Inferior parietal cortex (tissue), 1 donor: ENCODE measurements at regions not wholly inside any gene's neighbourhood (a gene's known extent, or its start where the extent isn't known, plus 50 kb on each side); places are given as distances from the start of the nearest gene placed in this dataset.
"Not testable (repeated sequence)": the region's sequence is repeated elsewhere in the genome, so short reads cannot be mapped to it uniquely, and the experiment has no call there.

Source experiments
- DNase-seq: peaks from one replicate; pipeline ENCODE4 v3.0.0-alpha.2; 2016; ENCODE audit errors: extremely low spot score

DNA sequence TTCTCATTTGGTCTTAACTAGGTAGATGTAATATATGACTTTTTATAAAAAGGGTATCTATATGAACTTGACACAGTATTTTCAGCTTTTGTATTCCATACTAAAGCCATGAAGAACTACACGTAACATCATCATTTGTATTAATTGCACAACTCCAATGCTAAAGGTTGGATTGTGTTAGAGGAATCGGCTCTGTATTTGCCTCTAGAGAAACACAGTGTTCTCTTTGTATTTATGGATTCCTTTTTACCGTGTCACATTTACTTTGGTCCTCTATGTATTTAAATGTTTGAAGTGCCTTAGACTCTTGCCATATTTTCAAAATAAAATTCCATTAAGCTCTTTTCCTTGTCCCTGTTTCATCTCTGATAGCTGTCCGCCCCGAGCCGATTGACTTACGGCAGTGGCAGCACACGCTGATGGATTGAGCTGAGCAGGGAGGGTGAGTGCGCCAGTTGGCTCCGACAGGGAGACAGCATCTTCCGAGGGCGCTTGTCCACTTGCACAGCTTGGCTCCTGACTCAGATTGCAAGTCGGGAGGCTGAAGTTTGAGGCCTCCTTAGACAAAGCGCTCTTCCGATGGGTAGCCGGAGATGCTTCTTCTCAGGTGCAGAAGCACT, 95.6 kb upstream of the DMRT1 start:
- no peak for DNase-seq

DNA sequence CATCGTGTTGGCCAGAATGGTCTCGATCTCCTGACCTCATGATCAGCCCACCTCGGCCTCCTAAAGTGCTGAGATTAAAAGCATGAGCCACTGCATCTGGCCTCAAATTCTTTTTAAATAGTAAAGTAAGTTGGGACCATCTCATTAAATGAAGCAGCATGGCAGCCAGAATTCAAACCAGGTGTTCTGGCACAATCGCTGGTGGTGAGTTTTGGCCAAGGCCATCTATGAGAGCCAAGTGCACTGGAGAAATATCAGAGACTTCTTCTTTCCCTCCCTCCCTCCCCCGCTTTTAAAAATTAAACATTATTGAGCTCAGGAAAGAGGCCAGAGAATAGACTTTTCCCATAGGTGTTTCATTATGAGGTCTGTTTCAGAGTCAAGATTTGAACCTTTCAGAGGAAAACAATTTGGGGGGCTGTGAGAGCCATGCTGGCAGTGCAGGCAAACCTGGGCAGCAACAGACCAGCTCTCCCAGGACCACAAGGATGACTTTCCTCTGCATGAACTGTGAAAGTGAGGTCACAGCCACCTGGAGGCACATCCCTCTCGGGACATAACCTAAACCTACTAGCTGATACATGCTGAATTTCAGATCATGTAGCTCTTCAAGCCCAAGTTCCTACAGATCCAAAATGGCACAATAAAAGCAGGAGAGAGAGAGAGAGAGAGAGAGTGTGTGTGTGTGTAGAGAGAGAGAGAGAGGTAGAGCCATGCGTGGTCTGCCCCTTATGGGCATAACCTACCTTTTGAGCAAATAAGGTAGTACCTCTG, 94.6 kb upstream of the DMRT1 start:
- no peak for DNase-seq

DNA sequence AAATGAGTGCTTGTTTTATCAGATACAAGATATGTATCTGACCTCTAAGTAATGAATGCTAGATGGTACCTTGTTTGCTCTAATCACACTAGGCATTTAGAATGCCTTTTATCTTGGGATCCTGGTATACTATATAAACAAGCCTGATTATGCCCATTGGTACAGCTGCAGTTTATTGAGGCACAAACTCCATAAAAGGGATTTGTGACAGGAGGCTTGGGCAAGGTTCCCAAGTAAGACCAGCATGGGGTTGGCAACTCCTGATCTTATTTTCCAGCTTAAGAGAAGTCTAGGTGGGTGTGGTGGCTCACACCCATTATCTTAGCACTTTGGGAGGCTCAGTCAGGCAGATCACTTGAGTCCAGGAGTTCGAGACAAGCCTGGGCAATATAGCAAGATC, 93.9 kb upstream of the DMRT1 start:
- DNase-seq: no peak

DNA sequence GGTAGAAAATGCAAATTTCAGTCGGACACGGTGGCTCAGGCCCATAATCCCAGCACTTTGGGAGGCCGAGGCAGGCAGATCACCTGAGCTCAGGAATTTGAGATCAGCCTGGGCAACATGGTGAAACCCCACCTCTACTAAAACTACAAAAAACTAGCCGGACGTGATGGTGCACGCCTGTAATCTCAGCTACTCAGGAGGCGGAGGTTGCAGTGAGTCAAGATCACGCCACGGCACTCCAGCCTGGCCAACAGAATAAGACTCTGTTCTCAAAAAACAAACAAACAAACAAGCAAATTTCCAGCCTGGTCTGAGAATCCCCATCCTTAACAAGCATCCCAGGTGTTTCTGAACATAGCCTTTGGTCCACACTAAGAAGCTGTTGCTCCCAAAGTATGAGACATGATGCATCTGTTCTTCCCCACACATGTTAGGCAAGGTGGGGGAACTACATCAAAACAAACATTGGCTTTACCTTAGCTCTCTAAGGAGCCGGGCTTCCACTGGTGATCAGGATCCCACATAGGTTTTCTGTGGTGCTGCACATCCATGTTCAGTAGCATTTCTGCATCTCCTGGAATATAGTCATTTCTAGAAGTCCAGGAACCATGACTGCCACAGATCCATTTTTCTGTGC, 92.5 kb upstream of the DMRT1 start:
- no peak for DNase-seq

DNA sequence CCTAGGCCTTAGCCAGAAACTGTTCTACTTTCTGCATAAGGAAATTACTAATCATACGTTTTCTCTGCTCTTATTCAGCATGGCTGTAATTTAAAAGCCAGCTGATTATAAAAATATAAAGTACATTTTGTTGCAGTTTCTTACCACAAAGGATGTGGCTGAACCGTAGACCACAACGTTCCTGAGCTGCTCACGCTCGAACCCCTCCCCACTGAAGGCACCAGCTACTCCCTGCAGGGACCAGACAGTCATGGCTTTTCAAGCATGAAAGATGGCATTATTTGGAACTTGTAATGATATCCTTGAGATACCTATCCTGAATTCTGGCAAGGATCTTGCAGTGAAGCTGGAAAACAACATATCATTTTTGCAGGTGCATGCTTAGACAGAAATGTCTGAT, 91.8 kb upstream of the DMRT1 start:
- no peak for DNase-seq

DNA sequence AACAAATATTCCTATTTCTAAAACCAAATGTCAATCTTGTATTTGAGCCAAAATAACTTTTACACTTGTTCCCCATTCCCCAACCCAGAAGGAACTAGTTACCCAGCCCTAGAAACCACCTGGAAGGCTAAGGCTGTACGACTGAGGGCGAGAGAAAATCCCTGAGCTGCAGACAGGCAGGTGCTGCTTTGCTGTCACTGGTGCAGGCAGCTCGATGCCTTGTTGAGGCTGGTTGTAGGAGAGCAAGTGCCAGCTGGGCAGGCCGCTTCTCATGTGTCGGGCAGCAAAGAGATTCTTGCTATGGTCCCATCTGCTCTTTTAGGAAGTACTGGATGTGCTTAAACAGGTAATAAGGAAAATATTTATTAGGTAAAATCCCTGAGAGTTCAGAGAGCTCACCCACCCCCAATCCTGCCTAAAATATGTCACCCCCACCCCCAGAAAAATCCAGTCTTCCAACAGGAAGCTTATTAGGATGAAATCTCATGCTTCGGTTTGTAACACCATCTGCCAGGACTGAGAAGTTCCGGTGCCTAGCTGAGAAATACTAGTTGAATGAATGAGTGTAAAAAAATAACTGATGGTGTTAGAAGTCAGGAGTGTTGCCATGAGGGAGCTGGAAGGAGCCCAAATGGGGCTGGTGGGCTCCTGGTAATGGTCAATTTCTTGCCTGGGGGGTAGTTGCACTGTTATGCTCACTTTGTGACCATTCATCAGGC, 91.1 kb upstream of the DMRT1 start:
- DNase-seq: no peak

DNA sequence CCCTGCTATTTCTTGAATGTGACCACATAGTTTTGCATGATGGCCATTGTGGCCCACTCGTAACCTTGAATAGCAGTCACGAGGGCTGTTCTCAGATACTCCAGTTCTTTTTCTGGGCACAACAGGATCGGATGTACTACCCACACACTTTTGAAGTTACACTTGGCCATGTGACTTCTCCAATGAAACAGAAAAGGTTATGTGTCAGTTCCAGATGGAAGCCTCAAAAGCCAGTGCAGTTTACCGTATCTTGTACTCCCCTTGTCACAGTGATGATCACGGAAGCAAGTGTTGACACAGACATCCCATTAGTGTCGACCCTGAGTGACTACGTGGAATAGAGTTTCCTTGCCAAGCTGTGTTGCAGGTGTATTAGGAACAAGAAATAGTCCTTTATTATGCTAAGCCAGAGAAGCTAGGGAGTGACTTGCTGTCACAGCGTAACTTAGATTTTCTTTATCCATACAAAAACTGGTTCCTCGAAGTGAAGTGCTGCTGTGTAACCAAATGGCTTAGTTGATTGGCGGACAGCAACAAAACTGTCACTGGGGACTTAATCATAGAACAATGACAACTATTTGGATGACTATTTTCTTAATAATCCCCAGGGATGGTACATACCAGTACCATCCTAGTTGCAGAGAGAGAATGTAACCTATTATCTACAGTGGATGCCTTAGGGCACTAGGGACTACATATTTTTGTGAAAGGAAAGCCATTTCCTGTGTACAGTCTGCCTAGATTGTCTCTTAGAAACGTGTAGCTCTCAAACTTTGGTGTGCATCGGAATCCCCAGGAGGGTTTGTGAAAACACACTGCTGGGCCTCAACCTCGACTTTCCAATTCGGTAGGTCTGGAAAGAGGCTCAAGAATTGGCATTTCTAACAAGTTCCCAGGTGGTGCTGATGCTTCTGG, 90.1 kb upstream of the DMRT1 start:
- DNase-seq: no peak

DNA sequence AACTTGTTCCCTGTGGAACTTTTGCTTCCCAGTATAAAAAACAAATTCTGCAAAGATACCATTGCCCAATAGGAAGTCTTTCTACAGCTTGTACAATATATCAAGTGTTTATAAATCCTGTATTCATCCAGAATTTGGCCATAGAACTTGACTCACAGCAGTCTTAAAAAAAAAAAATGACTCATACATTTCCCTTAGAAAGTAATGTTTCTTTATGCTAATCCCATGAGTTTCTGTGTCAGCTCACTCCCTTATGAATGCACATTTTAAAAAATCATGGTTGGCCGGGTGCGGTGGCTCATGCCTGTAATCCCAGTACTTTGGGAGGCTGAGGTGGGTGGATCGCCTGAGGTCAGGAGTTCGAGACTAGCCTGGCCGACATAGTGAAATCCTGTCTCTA, 89.3 kb upstream of the DMRT1 start:
- no peak for DNase-seq

DNA sequence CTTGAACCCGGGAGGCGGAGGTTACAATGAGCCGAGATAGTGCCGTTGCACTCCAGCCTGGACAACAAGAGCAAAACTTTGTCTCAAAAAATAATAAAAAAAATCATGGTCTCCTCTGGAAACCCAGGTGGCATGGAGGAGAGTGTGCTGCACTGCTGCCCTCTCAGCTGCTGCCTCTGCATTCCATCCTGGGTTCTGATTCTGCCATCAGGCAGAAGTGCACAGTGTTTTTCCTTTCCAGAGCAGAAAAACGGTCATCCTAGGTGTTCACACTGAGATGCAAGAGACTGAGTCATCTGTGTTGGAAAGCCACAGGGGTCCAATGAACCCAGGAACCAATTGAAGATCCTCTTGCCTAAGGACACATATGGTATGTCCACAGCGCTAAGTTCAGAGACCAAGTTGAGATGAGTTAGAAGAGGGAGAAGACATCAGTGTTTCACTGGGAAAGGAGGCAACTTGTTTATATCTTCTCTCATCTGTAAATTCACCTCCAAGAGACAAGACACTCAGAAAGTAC, 88.8 kb upstream of the DMRT1 start:
- DNase-seq: no peak

DNA sequence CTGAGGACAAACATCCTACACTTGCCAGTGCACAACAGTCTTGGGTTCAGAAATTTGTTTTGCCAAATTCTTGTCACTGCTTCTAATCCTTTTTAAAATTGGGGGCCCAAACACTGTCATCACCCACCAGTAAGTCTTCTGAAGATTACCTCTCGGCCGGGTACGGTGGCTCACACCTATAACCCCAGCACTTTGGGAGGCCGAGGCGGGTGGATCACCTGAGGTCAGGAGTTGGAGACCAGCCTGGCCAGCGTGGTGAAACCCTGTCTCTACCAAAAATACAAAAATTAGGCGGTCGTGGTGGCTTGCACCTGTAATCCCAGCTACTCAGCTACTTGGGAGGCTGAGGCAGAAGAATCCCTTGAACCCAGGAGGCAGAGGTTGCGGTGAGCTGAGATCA, 87.8 kb upstream of the DMRT1 start:
- DNase-seq: not testable (repeated sequence)

DNA sequence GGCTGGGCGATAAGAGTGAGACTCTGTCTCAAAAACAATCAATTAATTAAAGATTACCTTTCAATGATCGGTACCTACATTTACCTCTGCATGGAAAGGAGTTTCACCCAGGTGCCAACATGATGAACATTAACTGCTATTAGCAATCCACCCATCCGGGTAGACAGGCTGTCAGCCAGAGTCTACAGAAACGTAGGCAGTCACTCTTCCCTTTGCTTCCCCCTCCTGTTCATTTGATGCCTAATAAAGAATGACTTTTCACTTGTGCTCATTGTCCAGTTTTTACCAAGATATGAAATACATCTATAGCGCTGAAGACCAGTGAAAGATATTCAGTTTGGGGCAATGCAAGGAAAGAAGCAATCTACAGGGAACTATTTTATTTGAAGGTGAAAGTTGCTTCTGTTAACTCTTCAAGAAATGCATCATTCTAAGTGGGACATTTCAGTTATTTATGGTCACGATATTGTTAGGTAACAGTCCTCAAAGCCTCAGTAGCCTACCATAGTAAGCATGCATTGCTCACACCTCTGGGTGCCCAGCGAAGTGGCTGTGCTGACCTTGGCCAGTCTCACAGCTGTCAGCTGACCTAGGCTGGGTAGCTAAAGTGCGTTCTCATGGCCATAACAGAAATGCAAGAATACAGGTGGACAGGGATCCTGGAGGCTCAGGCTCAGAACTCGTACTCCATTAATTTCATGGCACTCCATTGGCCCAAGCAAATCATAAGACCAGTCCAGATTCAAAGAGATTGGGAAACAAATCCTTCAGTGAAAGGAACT, 87.2 kb upstream of the DMRT1 start:
- no peak for DNase-seq

DNA sequence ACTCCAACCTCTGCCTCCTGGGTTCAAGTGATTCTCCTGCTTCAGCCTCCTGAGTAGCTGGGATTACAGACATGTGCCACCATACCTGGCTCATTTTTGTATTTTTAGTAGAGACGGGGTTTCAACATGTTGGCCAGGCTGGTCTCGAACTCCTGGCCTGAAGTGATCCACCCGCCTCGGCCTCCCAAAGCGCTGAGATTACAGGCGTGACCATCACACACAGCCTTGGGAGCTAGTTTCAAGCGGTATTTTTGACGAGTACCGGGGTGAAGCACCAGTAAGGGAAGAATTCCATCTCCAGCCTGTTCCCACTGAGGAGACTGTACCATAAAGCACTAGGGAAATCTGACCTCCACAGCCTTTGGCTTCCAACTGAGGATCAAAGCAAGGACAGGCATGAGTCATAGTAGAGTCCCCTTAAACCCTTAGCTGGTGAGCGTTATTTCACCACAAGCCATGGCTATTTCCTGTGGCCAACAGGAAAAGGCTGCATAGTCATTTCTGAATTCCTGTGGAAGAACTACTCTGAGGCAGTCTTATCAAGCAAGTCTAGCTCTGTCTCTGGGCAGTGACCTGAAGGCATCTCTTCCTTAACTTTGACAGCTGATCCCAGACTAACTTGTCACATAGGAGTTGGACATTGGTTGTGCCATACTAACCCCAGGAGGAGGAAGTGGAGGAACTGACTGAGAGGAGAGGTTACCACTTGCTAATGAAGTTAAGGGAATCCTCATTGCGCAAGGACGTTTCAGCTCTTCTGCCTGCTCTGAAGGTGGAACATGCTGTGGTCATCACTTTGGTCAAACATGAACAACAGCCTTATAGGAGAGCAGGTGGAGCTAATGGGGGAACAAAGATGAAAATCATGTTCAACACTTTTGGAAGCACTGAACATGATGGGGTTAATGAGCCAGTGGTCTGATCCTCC, 85.8 kb upstream of the DMRT1 start:
- DNase-seq: no peak

DNA sequence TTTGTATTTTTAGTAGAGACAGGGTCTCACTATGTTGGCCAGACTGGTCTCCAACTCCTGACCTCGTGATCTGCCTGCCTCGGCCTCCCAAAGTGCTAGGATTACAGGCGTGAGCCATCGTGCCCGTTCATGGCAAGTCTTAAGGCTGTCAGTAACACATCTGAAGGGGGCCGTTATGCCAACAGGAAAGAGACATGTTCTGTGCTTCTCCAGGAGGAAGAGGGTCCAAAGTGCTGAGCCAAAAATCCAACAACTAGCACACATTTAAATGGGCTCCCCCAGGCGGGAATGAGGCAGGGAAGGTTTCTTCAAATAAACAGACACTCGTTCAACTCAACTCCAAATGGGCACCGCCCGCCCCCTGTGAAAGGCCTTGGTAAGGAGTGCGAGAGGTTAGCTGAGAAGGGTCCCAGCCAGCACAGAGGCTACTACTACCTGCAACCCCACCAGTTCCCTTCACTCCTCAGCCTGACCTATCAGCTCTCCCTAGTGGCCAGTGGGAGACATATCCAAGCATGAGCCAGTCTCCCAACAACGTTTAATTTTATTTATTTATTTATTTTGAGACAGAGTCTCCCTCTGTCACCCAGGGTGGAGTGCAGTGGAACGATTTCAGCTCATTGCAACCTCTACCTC, 84.1 kb upstream of the DMRT1 start:
- DNase-seq: no peak

DNA sequence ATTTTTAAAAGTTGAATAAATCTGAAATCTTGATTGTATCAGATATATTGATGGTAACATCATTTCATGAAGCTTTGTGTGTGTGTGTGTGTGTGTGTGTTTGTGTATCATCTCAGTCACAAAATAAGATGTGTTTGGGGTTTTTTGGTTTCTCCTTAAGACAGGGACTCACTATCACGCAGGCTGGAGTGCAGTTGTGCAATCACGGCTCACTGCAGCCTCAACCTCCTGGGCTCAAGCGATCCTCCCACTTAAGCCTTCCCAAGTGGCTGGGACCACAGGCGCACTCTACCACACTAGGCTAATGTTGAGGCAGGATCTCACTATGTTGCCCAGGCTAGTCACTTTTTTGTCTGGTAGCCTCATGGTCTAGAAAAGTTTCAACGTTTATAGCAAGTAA, 83.4 kb upstream of the DMRT1 start:
- no peak for DNase-seq

DNA sequence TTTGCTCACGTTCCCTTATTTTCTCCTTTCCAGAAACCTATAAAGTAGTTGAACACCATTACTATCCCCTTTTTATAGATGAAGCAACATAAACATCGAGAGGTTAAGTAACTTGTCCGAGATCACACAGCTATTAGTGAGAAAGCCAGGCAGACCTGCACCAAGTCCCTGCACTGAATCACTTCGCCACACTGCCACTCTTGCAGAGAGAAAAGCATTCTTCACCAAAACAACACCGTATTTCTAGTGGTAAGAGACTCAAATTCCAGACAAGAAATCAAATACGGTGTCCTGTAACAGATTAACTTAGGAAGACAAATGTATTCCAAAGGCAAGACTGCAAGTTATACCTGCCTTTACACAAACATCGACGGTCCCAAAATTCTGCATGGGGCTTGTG, 82.0 kb upstream of the DMRT1 start:
- no peak for DNase-seq

DNA sequence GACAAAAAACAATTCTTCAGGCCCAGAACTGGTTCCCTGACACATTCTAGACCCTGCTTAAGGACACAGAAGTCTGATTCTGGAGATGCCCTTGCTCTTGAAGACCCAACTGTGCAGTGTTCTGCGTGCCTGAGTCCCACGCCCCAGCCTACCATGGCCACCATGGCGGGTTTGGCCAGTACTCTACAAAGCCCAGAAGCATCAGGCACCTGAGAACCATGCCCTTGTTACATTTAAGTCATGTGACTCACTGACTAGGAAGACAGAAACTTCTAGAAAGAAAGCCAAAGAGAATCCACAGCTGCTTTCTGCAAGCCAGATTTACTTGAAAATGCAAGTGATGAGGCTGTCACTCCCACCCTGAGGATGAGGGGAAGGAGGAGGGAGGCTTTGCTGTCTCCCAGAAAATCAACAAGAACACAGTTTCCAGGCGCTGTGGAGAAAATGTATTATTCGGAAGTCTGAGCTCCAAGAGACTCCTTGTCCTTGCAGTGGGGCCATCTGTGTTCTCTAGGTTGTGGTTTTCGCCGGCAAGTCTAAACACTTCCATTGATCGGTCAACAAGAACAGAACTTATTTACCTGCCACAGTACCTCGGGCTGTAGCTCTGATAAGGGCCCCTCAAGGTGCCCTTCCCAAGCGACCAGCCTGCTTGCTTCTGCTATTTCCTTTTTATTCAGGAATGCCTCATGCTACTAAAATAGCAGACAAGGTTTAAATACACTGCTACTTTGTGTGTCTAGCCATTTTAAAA, 81.3 kb upstream of the DMRT1 start:
- no peak for DNase-seq

DNA sequence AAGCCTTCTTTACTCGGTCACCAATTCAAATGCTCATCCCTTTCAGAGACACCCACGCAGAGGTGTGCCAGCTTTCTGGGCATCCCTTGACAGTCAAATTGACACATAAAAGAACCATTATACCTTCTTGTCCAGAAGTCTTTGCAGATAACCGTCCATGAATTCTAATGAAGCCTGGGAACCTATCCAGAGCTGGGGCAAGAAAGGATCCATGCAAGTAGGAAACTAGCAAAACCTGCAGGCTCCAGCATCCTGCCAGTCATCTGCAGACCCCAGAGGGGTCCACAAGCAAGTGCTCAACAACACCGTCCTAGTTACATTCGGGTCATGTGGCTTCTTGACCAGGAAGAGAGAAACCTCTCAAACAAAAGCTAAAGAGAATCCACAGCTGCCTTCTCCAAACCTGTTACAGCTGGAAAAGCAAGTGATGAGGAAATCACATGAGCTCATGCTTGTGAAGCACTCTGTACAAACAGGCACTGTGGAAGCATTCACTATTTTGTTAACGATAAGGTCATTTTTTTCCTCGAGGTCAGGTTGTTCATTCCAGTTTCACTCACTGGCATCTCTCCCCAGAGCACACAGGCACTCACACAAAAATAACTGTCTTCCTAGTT, 80.2 kb upstream of the DMRT1 start:
- no peak for DNase-seq
